ENCODE measurements at regions not wholly inside any gene's neighbourhood (a gene's known extent, or its start where the extent isn't known, plus 50 kb on each side); places are given as distances from the start of the nearest gene placed in this dataset.

GRCh38 chr17:71900621-71901229 is 220.1 kb upstream of the SOX9 start:
- DNase-seq (ENCODE audit: low read depth in 3 of 3) = no peak

GRCh38 chr17:71902894-71903506 is 217.8 kb upstream of the SOX9 start:
- DNase-seq (ENCODE audit: low read depth in 3 of 3) = no peak

GRCh38 chr17:71905376-71906031 is 215.3 kb upstream of the SOX9 start:
- DNase-seq (ENCODE audit: low read depth in 3 of 3) = no peak

GRCh38 chr17:71909155-71909554 is 211.7 kb upstream of the SOX9 start:
- DNase-seq (ENCODE audit: low read depth in 3 of 3) = no peak

DNA sequence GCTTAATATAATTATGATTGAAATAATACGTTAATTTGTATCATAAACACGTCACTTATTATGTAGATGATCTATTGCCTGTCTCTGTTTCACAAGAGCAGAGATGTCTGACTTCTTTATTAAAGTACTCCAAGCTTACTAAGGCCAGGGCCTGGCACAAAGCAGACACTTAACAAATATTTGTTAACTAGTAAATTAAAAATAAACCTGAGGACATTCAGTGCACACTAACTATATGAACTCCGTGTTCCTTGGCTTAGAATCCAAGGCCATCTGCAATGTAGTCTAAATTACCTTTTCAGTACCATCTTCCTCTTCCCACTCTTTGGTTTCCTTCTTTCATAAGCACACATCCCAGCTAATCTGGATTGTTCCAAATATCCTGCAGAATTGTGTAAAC is 210.8 kb upstream of the SOX9 start:
- DNase-seq (ENCODE audit: low read depth in 3 of 3) = no peak

DNA sequence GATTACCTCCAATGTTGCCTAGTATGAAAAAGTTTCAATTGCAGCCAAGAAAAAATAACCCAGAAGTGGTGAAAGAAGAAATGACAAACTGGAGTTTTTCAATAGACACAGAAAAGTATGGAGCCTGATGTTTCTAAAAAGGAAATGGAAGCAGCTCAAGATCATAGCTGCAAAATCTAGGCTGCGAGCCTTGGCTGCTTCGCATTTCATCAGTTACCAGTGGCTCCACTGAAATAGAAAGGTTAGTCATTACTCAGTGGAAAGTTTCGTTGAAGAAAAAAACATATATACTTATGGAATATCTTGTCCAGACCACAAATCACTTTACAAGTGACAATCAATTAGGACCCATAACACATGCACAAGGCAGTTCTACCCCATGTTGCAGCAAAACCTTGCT is 206.8 kb upstream of the SOX9 start:
- DNase-seq (ENCODE audit: low read depth in 3 of 3) = no peak

GRCh38 chr17:71914812-71915211 is 206.0 kb upstream of the SOX9 start:
- no peak for DNase-seq (ENCODE audit: low read depth in 3 of 3)

- no peak for DNase-seq (ENCODE audit: low read depth in 3 of 3)
These were observed 203.1 kb upstream of the SOX9 start for GRCh38 chr17:71917715-71918114.

DNA sequence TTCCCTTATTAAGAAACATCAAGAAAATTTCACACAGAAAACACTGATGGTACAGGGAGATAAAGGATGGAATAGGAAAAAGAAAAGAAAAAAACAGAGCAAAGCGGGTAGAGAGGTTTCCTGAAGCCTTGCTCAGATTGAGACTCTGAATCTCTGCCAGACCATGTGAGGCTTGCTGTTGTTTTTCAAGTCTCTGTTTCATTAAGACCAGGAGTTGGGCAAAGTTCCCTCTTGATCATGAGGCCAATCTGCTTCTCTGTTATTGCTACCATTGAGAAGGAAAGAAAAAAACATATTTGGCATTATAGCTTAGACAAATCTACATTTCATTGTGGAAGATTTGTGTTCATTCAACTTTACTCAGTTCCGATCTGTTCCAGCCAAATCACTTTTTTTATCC is 201.6 kb upstream of the SOX9 start:
- no peak for DNase-seq (ENCODE audit: low read depth in 3 of 3)

DNA sequence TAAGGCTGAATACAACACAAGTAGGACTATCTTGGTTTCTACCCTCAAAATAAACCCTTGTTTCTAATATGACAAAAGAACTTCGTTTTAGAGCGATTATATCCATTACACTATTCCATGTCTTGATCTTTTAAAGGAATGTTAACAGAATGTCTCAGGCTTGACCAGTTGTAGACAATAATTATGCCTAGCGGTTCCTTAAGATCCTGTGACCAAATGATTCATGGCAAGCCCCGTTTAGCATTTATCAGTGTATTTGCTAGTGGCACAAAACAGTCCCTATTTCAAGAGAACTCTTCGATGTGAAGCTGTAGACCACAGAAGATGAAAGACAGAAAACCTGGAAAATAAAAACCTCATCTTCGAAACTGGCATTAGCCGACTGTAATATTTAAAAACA is 200.9 kb upstream of the SOX9 start:
- no peak for DNase-seq (ENCODE audit: low read depth in 3 of 3)

DNA sequence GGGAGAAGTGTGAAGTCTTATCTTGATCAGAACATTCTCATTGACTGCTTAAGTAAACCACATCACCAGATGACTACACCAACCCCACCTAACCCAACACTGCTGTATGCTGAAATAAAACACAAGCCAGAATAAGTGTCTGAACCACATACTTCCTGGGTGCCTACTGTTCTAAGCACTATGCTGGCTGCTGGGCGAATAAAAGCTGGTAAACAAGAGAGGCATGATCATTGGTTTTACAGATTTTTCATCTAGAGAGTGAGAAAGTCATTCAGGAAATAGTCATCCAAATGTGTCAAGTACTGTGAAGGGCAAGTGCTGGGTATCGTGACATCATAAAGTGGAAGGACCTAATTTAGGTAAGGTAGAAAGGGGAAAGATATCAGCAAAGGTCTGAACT is 199.0 kb upstream of the SOX9 start:
- DNase-seq (ENCODE audit: low read depth in 3 of 3) = no peak

DNA sequence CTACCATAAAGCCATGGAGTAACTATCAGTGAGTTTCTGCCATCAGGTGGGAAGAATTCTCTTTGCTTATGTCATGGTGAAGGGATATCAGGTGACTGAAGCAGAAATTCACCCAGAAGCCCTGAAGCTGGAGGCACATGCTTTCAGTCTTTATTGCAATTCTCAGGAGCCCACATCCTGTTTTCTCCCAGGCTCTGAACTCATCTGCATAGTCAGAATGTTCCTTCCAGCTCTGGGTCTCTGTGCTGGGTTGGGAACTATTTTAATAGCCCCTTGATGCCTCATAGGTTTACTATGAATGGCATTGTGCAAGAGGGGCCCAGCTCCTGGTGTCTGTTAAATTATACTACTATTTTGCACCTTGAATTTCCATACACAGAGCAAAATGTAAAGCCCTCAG is 198.4 kb upstream of the SOX9 start:
- no peak for DNase-seq (ENCODE audit: low read depth in 3 of 3)

- no peak for DNase-seq (ENCODE audit: low read depth in 3 of 3)
These were observed 193.9 kb upstream of the SOX9 start for GRCh38 chr17:71926746-71927398.

DNA sequence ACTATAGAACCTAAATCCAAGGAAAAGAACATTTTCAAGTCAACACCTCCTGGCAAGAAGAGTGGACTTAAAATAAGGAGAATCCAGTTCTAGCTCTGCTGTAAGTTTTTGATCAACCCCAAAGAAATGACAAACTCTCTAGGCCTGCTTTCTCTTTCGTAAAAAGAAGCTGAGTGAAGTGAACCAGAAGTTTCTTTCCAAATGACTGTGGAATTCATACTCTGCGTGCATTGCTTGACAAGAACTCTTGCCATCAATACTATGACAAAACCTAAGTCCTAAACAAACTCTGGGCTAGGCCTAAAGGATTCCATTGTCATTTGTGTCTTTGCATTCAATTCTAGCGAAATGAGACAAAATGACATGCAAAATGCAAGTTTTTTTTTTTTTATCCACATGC is 187.5 kb upstream of the SOX9 start:
- DNase-seq (ENCODE audit: low read depth in 3 of 3) = no peak

DNA sequence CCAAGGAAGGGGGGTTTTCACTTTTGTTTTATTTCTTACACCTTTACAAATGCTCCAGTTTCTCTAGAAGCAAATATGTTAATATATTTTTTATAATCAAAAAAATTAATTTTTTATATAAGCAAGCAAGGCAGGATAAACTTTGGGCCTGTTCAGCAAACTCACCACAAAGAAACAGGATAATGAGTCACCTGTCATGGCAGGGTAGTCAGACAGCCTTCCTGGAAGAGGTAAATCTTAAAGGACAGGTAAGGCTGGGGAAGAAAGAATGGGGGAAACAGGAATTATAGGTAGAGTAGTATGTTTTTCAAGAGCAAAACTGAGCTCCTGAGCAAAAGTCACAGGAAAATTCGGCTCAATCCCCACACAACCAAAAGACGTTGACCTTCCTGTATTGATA is 186.3 kb upstream of the SOX9 start:
- no peak for DNase-seq (ENCODE audit: low read depth in 3 of 3)

DNA sequence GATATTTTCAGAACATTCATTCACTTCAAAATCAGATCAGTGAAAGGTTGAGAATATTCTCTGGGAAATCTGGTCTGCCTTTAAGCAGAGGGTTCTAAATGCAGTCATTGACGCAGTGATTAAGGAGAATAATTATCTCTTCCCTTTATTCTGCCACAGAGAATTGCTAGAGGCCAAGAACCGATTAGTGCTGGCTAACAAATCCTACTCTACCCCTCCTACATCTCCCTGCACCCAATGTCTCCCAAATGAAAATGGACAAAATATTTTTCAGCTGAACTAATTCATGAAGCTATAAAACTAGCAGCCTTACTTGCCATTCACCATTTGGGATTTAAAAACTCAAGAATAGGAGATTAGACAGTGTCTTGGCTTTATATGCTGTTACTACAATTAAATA is 185.5 kb upstream of the SOX9 start:
- DNase-seq (ENCODE audit: low read depth in 3 of 3) = no peak

DNA sequence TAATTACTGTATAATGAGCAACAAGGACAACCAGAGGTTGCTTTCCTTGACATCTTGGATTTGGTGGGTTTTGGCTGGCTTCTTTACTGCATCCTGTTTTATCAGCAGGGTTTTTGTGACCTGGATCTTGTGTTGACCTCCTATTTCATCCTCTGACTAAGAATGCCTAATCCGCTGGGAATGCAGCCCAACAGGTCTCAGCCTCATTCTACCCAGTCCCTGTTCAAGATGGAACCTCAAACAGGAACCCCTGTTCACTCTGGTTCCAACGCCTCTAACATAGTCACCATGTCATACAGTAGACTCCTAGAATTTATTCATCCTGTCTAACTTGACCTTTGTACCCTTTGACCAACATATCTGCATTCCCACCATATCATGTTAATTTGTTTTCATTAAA is 183.8 kb upstream of the SOX9 start:
- no peak for DNase-seq (ENCODE audit: low read depth in 3 of 3)

DNA sequence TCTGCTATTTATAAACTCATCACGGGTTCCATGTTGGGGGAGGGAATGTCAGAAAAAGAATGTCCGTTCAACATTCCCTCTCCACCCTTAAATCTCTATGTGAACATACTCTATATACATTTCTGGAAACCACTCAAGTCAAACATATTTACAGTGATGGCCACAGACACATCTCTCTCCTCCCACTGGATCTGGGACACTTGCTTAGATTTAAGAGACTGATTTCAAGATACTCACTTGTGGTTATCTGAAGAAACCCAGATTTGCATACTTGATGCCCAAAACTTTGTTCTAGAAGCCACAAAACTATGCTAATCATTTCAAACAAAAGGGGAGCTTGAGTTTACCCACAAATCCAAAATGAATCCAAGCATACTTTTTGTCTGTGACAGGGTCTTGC is 182.9 kb upstream of the SOX9 start:
- DNase-seq (ENCODE audit: low read depth in 3 of 3) = no peak

GRCh38 chr17:71938340-71939010 is 182.3 kb upstream of the SOX9 start:
- no peak for DNase-seq (ENCODE audit: low read depth in 3 of 3)

DNA sequence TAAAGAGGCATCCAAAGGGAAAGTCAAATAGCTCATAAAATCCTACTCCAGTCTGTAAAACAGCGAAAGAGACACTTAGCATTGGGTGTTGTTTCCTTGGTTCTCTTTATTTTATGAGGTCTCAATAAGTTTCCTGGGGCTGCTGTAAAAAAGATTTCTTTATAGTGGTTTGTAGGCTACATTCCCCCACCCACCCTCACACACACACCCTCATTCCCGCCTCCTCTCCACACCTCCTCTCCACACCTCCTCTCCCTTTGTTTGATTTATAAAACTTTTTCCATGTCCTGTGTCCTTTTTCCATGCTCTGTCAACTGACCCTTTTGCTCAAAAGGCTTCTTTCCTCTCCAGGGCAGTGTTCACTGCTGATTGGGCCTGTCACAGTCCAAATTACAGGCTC is 178.9 kb upstream of the SOX9 start:
- DNase-seq (ENCODE audit: low read depth in 3 of 3) = no peak

- DNase-seq (ENCODE audit: low read depth in 3 of 3) = no peak
These were observed 178.2 kb upstream of the SOX9 start for GRCh38 chr17:71942626-71943025.

DNA sequence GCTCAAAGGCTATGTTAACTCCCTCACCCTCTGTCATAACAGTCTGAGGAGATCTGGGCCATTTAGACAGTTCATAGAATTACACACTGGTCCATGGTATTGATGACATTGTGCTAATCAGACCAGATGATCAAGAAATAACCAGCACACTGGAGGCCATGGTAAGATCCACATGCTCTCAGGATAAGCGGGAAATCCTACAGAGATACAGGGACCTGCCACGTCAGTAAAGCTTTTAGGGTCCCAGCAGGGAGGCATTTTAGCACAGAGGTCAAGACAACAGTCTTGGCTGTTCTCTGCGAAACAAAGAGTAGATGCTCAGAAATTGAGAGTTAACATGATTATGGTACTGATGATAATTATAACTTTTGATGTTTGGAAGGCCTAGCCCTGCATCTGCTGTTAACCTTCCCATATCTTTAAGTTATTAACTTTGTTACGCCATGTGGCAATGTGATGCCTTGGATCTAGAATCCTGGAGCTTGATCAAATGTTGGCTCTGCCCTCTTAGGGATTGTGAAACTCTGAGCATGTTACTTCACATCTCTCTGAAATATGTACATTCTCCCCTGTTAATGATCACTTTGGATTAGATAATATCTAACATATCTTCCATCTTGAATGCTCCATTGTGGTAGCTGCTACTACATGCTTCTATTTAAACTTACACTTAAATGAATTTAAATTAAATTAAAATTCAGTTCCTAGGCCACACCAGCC is 172.0 kb upstream of the SOX9 start:
- no peak for DNase-seq (ENCODE audit: low read depth in 3 of 3)
